ENCODE measurements at regions not wholly inside any gene's neighbourhood (a gene's known extent, or its start where the extent isn't known, plus 50 kb on each side); places are given as distances from the start of the nearest gene placed in this dataset.
"Not testable (repeated sequence)": the region's sequence is repeated elsewhere in the genome, so short reads cannot be mapped to it uniquely, and the experiment has no call there.

- DNase-seq, result not testable (repeated sequence)
These were observed 61.2 kb upstream of the MINDY3 start for GRCh38 chr10:15921423-15921945.

DNA sequence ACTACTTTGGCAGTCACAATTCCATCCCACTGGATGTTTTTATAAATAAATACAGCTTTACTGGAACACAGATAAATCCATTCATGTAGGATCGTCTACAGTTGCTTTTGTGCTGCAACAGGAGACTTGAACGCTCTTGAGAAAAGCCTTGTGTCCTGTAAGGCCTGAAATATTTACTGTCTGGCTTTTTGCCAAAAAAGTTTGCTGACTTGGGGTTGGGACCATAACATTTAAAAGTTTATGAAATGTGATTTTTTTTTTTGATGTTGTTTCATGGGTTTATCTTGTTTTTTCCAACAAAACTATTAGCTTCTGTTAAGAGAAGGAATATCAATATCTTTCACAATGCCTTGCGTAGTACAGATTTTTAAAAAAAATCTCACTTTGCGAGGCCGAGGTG is 71.1 kb upstream of the MINDY3 start:
- DNase-seq, result no peak

DNA sequence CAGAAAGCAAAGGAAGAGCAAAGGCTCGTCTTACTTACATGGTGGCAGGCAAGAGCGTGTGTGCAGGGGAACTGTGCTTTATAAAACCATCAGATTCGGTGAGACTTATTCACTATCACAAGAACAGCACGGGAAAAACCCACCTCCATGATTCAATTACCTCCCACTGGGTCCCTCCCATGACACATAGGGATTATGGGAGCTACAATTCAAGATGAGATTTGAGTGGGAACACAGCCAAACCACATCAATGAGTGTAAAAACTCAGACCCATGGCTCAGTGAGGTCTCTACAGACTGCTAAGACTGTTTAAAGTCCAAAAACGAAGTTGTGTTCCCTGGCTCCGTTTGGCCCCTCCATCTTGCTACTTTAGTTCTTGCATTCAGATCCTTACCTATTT is 79.2 kb upstream of the MINDY3 start:
- DNase-seq, result not testable (repeated sequence)

- no peak for DNase-seq
These were observed 83.1 kb upstream of the MINDY3 start for GRCh38 chr10:15943426-15943825.

DNA sequence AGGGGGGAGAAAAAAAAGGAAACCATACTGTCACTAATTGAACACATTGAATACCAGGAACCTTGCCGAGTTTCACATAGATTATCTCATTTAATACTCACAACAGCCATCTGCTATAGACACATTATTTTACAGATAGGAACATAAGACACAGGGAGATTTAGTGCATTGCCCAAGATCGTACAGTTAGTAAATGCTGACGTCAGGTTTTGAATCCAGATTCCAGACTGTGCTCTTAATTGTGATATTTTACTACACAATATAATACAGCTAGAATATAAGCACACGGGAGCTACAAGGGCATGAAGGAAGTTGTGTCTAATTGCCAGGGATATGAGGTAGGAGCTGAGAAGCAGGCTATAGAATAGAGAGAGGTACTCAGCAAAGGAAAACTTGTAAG is 93.9 kb upstream of the MINDY3 start:
- DNase-seq, result no peak

DNA sequence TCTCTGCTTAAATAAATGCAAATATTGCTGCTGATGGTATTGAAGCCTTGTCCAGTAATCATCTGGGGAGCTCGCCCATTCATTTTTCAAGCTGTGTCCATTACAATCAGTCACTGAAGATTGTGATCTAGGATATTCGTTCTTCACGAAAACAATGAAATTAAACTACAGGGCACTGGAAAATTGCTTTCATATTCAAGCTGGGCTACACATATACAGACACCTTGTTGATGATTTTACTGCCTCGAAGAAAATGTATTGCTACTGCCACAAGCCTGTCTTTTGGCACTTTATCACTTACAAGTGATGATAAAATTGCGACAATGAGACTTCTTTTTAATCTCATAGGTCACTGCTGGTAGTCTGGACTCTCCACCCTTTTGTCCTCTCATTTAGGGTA is 100.0 kb upstream of the MINDY3 start:
- no peak for DNase-seq

DNA sequence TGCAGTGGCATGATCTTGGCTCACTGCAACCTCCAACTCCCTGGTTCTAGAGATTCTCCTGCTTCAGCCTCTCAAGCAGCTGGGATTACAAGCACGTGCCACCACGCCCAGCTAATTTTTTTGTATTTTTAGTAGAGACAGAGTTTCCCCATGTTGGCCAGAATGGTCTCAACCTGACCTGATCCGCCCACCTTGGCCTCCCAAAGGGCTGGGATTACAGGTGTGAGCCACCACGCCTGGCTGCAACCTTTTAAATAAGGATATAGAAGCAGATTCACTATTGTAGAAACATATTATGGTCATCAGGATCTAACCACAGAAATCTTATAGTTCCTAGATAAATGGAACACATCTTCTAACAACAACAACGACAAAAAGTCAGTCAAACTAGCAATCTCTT is 112.4 kb upstream of the MINDY3 start:
- not testable (repeated sequence) for DNase-seq

DNA sequence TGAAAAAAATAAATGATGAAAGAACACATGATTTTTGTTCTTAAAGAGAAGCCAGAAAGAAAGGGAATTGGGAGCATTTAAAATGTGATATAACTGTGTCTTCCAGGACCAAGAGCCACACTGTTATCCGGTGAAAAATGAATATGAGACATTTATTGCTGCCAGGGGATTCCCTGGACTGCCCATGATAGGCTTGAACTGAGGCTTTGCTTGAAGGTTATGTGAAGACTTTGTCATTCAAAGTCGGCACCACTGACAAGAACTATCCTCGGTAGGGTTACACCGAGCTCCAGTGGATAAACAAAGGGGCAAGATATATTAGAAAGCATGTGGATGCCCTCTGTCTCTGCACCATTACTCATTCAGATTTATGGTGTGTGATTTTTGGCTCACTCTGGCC is 125.4 kb upstream of the MINDY3 start:
- no peak for DNase-seq

- no peak for DNase-seq
These were observed 130.3 kb upstream of the MINDY3 start for GRCh38 chr10:15990535-15991129.

DNA sequence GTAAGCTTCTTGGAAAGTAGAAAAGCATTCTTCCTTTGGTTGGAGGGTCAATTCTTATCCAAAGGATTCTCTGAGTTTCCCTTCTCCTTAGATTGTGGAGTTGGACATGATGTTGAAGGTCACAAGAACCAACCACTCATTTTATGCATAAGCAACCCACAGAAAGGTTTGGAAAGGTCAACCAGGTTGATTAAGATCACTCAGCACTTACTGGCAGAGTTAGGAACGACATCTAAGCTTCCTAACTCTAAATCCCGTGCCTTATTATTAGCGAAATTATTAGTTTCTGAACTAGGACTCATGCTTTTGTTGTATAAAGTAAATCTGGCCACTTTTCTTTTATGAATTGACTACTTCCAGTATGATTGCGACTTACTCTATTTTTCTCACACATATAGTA is 137.0 kb upstream of the MINDY3 start:
- DNase-seq, result no peak

DNA sequence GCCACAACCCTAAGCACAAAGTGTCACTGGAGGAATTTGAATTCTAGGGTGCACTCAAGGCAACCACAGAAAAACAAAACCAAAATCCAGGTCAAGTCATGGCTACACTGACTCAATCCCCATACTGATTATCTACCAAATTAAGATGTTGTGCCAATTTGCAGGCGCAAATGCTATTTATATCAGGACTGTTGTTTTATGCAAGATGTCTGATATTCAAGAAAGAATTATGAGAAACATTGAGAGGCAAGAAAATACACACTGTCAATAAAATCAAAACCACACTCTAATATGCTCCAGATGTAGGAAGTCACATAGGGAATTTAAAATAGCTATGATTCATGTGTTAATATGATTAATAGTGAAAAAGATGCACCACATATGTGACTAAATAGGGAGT is 141.3 kb upstream of the MINDY3 start:
- no peak for DNase-seq

DNA sequence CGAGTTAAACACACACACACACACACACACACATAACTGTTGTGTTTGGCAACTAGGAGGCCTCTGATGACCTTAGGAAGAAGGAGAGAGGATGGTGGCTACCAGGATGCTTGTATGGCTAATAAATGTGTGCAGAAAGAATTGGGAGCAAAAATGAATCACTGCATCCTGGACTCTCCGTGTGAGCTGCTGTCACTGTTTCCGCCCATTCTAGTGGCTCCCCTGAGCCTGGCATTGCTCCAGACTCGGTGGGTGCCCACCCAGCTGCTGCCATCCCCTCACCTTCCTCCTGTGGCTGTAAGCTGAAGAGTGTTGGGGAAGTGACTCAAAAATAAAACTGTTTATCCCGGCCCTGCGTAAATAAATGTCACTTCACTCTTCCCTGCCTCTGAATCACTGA is 149.5 kb upstream of the MINDY3 start:
- no peak for DNase-seq

- no peak for DNase-seq
These were observed 151.2 kb upstream of the MINDY3 start for GRCh38 chr10:16011548-16011947.

DNA sequence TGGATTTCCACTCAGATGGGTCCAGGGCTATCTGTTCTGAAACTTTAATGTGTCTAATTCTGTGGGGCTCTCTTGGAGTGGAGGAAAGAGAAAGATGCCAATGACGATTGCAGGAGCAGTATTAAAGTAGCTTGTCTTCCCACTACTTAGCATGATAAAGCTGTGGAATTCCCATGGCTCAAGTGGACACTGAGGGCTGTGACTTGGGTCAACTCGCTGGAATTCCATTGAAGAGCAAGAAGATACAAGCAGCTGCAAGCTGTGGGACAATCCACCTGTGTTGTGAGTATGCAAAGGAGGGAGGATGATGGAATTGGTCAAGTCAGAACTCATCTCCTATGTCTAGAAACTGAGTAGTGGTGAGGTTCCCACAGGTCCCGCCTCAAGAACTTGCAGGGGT is 154.2 kb upstream of the MINDY3 start:
- no peak for DNase-seq

- no peak for DNase-seq
These were observed 156.4 kb upstream of the MINDY3 start for GRCh38 chr10:16016688-16017087.

GRCh38 chr10:16020836-16021235 is 160.5 kb upstream of the MINDY3 start:
- no peak for DNase-seq

- DNase-seq, result not testable (repeated sequence)
These were observed 166.5 kb upstream of the MINDY3 start for GRCh38 chr10:16026832-16027231.

DNA sequence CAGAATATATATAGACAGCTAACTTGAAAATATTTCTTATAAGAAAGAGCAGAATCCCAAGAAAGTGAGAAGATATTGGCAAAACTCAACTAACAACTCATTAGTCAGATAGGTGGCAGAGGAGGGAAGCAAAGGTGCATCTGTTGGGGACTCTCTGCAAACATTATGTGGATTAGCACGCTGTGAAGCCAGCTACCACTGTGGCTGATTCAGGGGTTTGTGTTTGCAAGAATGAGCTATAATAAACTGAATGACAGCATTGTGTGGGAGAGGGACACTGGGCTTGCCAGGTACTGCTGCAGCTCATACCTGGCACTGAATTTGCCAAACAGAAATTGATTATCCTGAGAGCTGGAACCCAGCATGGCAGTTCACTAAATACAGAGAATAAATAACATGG is 170.3 kb upstream of the MINDY3 start:
- DNase-seq, result no peak

GRCh38 chr10:16049050-16049449 is 188.7 kb upstream of the MINDY3 start:
- DNase-seq, result no peak

DNA sequence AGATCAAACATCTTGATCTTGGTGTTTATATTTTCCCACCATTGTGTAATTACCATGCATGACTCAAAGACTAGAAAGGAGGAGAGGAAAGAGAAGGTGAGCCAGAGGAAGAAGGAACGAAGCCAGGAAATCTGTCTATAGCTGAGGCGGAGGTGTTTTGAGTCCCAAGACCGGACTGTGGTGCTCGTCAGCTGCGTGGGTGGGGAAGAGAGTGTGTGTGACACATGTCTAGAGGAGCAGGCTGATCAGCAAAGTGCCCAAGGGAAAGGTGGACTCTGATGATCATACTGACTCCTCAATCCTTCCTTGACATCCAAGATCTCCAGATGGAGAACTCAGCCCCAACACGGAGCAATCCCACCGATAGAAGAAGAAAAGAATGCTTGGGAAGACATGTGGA is 189.5 kb upstream of the MINDY3 start:
- no peak for DNase-seq

GRCh38 chr10:16063350-16063749 is 203.0 kb upstream of the MINDY3 start:
- no peak for DNase-seq

DNA sequence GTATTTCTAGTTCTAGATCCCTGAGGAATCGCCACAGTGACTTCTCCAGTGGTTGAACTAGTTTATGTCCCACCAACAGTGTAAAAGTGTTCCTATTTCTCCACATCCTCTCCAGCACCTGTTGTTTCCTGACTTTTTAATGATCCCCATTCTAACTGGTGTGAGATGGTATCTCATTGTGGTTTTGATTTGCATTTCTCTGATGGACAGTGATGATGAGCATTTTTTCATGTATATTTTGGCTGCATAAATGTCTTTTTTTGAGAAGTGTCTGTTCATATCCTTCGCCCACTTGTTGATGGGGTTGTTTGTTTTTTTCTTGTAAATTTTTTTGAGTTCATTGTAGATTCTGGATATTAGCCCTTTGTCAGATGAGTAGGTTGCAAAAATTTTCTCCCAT is 223.2 kb upstream of the MINDY3 start:
- DNase-seq, result not testable (repeated sequence)

GRCh38 chr10:16105082-16105481 is 244.8 kb upstream of the MINDY3 start:
- no peak for DNase-seq

GRCh38 chr10:16116404-16117304 is 256.3 kb upstream of the MINDY3 start:
- DNase-seq, result peak; percentile 6
